ENCODE measurements at regions not wholly inside any gene's neighbourhood (a gene's known extent, or its start where the extent isn't known, plus 50 kb on each side); places are given as distances from the start of the nearest gene placed in this dataset.

- DNase-seq (ENCODE audit: low spot score in 2 of 2) = no peak
- no peak overlapping the region for H3K4me3 ChIP-seq
- TF ChIP-seq CTCF (IDR thresholded peaks at IDR 0.05) (no peak), POLR2A (IDR thresholded peaks at IDR 0.05) (no peak), POLR2AphosphoS5 (IDR thresholded peaks at IDR 0.05) (no peak), EP300 (IDR thresholded peaks at IDR 0.05) (no peak)
Measured at GRCh38 chr10:94065787-94066186, 72.1 kb downstream of the PLCE1 start.

DNA sequence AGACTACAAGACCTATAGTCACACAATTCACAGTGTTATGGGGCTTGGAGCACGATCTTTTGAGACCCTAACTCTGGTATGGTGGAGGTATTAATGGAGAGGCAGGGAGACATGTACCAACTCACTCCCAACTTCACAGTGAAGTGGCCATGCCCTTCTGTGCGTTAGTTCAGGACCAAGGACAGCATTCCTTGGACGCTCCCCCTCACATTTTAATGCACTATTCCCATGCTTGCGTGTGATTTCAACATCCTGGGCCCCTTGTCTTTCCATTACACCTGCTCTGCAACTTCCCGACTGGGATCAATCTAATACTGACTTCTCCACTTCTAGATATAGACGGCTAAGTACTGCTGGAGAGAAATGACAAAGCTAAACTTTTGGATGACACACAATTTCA lies 72.7 kb downstream of the PLCE1 start:
- no peak for DNase-seq (ENCODE audit: low spot score in 2 of 2)
- WGBS = 27% methylated on average over 6 of the region's 6 CpGs

More at GRCh38 chr10:94065787-94066186, 72.1 kb downstream of the PLCE1 start:
- Histone ChIP-seq H3K36me3 (no peaks in the 10 kb centered on the region), H3K4me1 (no peaks in the 10 kb centered on the region), H3K9me3 (no peaks in the 10 kb centered on the region), H3K27me3 (no peaks in the 10 kb centered on the region), H3K27ac (no peak overlapping the region)

GRCh38 chr10:94069884-94070283 lies 76.2 kb downstream of the PLCE1 start:
- 57% methylated on average over 2 of the region's 2 CpGs for WGBS
- no peak for DNase-seq (ENCODE audit: low spot score in 2 of 2)
- no peaks in the 10 kb centered on the region for H3K9me3 ChIP-seq
- H3K36me3 ChIP-seq = no peaks in the 10 kb centered on the region
- no peaks in the 10 kb centered on the region for H3K27me3 ChIP-seq
- no peak overlapping the region for H3K27ac ChIP-seq
- H3K4me3 ChIP-seq = no peak overlapping the region
- no peak for TF ChIP-seq CTCF (IDR thresholded peaks at IDR 0.05)
- TF ChIP-seq POLR2A (IDR thresholded peaks at IDR 0.05) = no peak
- no peak for TF ChIP-seq EP300 (IDR thresholded peaks at IDR 0.05)
- TF ChIP-seq POLR2AphosphoS5 (IDR thresholded peaks at IDR 0.05) = no peak
- H3K4me1 ChIP-seq = no peaks in the 10 kb centered on the region

More for the DNA sequence above, 72.7 kb downstream of the PLCE1 start:
- H3K36me3 ChIP-seq = no peaks in the 10 kb centered on the region
- no peak for TF ChIP-seq POLR2AphosphoS5 (IDR thresholded peaks at IDR 0.05)
- TF ChIP-seq EP300 (IDR thresholded peaks at IDR 0.05) = no peak
- no peak for TF ChIP-seq POLR2A (IDR thresholded peaks at IDR 0.05)
- no peak for TF ChIP-seq CTCF (IDR thresholded peaks at IDR 0.05)
- no peak overlapping the region for H3K27ac ChIP-seq
- no peaks in the 10 kb centered on the region for H3K27me3 ChIP-seq
- H3K4me1 ChIP-seq = no peaks in the 10 kb centered on the region
- no peaks in the 10 kb centered on the region for H3K9me3 ChIP-seq
- no peak overlapping the region for H3K4me3 ChIP-seq

GRCh38 chr10:94074462-94074861 lies 80.7 kb downstream of the PLCE1 start:
- H3K27me3 ChIP-seq = no peaks in the 10 kb centered on the region
- WGBS = 75% methylated on average over 1 of the region's 1 CpG
- no peak for DNase-seq (ENCODE audit: low spot score in 2 of 2)
- no peak overlapping the region for H3K4me3 ChIP-seq
- no peaks in the 10 kb centered on the region for H3K9me3 ChIP-seq
- H3K27ac ChIP-seq = no peak overlapping the region
- H3K36me3 ChIP-seq = no peaks in the 10 kb centered on the region
- peaks cover 3% of the 10 kb centered on the region for H3K4me1 ChIP-seq
- TF ChIP-seq EP300 (IDR thresholded peaks at IDR 0.05) (no peak), POLR2A (IDR thresholded peaks at IDR 0.05) (no peak), POLR2AphosphoS5 (IDR thresholded peaks at IDR 0.05) (no peak), CTCF (IDR thresholded peaks at IDR 0.05) (no peak)

DNA sequence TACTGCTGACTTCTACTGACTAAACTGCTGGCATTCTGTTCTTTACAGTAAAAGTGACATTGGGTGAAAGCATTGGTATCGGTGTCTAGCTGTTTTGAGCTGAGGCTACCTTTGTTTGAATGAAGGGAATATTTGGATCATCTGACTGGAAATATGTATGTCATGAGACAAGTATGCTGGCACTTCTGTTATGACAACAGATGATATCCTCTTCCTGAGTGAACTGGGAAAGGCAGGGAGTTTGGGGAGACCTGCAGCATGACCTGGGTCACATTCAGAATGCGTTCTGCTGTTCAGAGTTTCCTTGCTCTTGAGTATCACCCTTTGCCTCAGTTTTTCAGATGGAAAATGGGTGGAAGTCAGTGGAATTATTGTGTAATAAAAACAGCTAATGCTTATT lies 81.8 kb downstream of the PLCE1 start:
- Histone ChIP-seq H3K4me3 (no peak overlapping the region), H3K36me3 (no peaks in the 10 kb centered on the region), H3K4me1 (peaks cover 3% of the 10 kb centered on the region), H3K27me3 (no peaks in the 10 kb centered on the region), H3K27ac (no peak overlapping the region), H3K9me3 (no peaks in the 10 kb centered on the region)
- WGBS = 86% methylated on average over 2 of the region's 2 CpGs
- TF ChIP-seq EP300 (IDR thresholded peaks at IDR 0.05) (no peak), POLR2AphosphoS5 (IDR thresholded peaks at IDR 0.05) (no peak), CTCF (IDR thresholded peaks at IDR 0.05) (no peak), POLR2A (IDR thresholded peaks at IDR 0.05) (no peak)
- no peak for DNase-seq (ENCODE audit: low spot score in 2 of 2)
